ENCODE measurements at regions not wholly inside any gene's neighbourhood (a gene's known extent, or its start where the extent isn't known, plus 50 kb on each side); places are given as distances from the start of the nearest gene placed in this dataset.

GRCh38 chrX:137646472-137646871 is 80.5 kb downstream of the ZIC3 start:
- no peak overlapping the region for H3K4me3 ChIP-seq (ENCODE audit: low read length in 2 of 2)
- no peaks in the 10 kb centered on the region for H3K27me3 Mint-ChIP-seq
- no peaks in the 10 kb centered on the region for H3K9me3 Mint-ChIP-seq
- H3K36me3 ChIP-seq (ENCODE audit: insufficient read depth, low read length): no peaks in the 10 kb centered on the region
- no peaks in the 10 kb centered on the region for H3K9me3 ChIP-seq (ENCODE audit: control insufficient read depth in 1 of 2, low read length in 2 of 2)
- ChIA-PET POLR2A (ENCODE audit: partially characterized antibody) (no interaction called here), CTCF (ENCODE audit: partially characterized antibody) (no interaction called here)
- no peaks in the 10 kb centered on the region for H3K36me3 Mint-ChIP-seq
- no peak overlapping the region for H3K27ac ChIP-seq (ENCODE audit: low read depth, low read length)
- no peak overlapping the region for H3K27ac Mint-ChIP-seq
- no peaks in the 10 kb centered on the region for H3K4me1 Mint-ChIP-seq
- H3K4me3 Mint-ChIP-seq: no peak overlapping the region
- DNase-seq: no peak
- H3K27me3 ChIP-seq (ENCODE audit: insufficient read depth, low read length): no peaks in the 10 kb centered on the region
- no peaks in the 10 kb centered on the region for H3K4me1 ChIP-seq (ENCODE audit: insufficient read depth, low read length)
- intact Hi-C loops (cut with micrococcal nuclease): no loop called here

- no peaks in the 10 kb centered on the region for H3K4me1 Mint-ChIP-seq
- H3K9me3 Mint-ChIP-seq: peaks cover 0 to 1% (median 0%) of the 10 kb centered on the region in 8 donors
- H3K27me3 Mint-ChIP-seq: no peaks in the 10 kb centered on the region
- CTCF ChIA-PET (ENCODE audit: partially characterized antibody): no interaction called here
- no peak for DNase-seq
- intact Hi-C loops (cut with micrococcal nuclease): no loop called here
- POLR2A ChIA-PET (ENCODE audit: partially characterized antibody): no interaction called here
- no peak overlapping the region for H3K4me3 ChIP-seq (ENCODE audit: low read length in 2 of 2)
- no peaks in the 10 kb centered on the region for H3K36me3 ChIP-seq (ENCODE audit: insufficient read depth, low read length)
- peak overlapping the region in 1 of 7 donors; percentile 19 for H3K27ac Mint-ChIP-seq
- H3K4me1 ChIP-seq (ENCODE audit: insufficient read depth, low read length): no peaks in the 10 kb centered on the region
- no peak overlapping the region for H3K27ac ChIP-seq (ENCODE audit: low read depth, low read length)
- H3K4me3 Mint-ChIP-seq: no peak overlapping the region
- no peaks in the 10 kb centered on the region for H3K36me3 Mint-ChIP-seq
- H3K9me3 ChIP-seq (ENCODE audit: control insufficient read depth in 1 of 2, low read length in 2 of 2): no peaks in the 10 kb centered on the region
- H3K27me3 ChIP-seq (ENCODE audit: insufficient read depth, low read length): no peaks in the 10 kb centered on the region
Observed at GRCh38 chrX:137651647-137652046, 85.7 kb downstream of the ZIC3 start.

GRCh38 chrX:137652086-137652485 is 86.2 kb downstream of the ZIC3 start:
- Histone ChIP-seq H3K27me3 (ENCODE audit: insufficient read depth, low read length) (no peaks in the 10 kb centered on the region), H3K4me3 (ENCODE audit: low read length in 2 of 2) (no peak overlapping the region), H3K36me3 (ENCODE audit: insufficient read depth, low read length) (no peaks in the 10 kb centered on the region), H3K27ac (ENCODE audit: low read depth, low read length) (no peak overlapping the region), H3K9me3 (ENCODE audit: control insufficient read depth in 1 of 2, low read length in 2 of 2) (no peaks in the 10 kb centered on the region), H3K4me1 (ENCODE audit: insufficient read depth, low read length) (no peaks in the 10 kb centered on the region)
- Mint-ChIP-seq H3K9me3 (peaks cover 0 to 1% (median 0%) of the 10 kb centered on the region in 8 donors), H3K36me3 (no peaks in the 10 kb centered on the region), H3K27me3 (no peaks in the 10 kb centered on the region), H3K4me3 (no peak overlapping the region), H3K27ac (peak overlapping the region in 1 of 7 donors; percentile 19), H3K4me1 (no peaks in the 10 kb centered on the region)
- DNase-seq: no peak
- POLR2A ChIA-PET (ENCODE audit: partially characterized antibody): no interaction called here
- intact Hi-C loops (cut with micrococcal nuclease): no loop called here
- CTCF ChIA-PET (ENCODE audit: partially characterized antibody): no interaction called here

GRCh38 chrX:137654481-137654880 is 88.6 kb downstream of the ZIC3 start:
- POLR2A ChIA-PET (ENCODE audit: partially characterized antibody): no interaction called here
- H3K27me3 ChIP-seq (ENCODE audit: insufficient read depth, low read length): no peaks in the 10 kb centered on the region
- no peak overlapping the region for H3K4me3 ChIP-seq (ENCODE audit: low read length in 2 of 2)
- CTCF ChIA-PET (ENCODE audit: partially characterized antibody): interaction anchor here (0.9 kb wide), 1 partner anchor 11 kb away, joined by 3 read pairs; no protein-coding TSS in a partner anchor
- H3K4me1 Mint-ChIP-seq: no peaks in the 10 kb centered on the region
- peaks cover 0 to 1% (median 0%) of the 10 kb centered on the region in 8 donors for H3K9me3 Mint-ChIP-seq
- no peaks in the 10 kb centered on the region for H3K36me3 Mint-ChIP-seq
- no peaks in the 10 kb centered on the region for H3K4me1 ChIP-seq (ENCODE audit: insufficient read depth, low read length)
- intact Hi-C loops (cut with micrococcal nuclease): no loop called here
- H3K27me3 Mint-ChIP-seq: no peaks in the 10 kb centered on the region
- DNase-seq: no peak
- no peaks in the 10 kb centered on the region for H3K36me3 ChIP-seq (ENCODE audit: insufficient read depth, low read length)
- no peak overlapping the region for H3K27ac Mint-ChIP-seq
- H3K9me3 ChIP-seq (ENCODE audit: control insufficient read depth in 1 of 2, low read length in 2 of 2): no peaks in the 10 kb centered on the region
- H3K27ac ChIP-seq (ENCODE audit: low read depth, low read length): no peak overlapping the region
- H3K4me3 Mint-ChIP-seq: no peak overlapping the region

GRCh38 chrX:137667776-137668175 is 101.8 kb downstream of the ZIC3 start:
- H3K27me3 ChIP-seq (ENCODE audit: insufficient read depth, low read length): no peaks in the 10 kb centered on the region
- Mint-ChIP-seq H3K9me3 (peaks cover 0 to 6% (median 0%) of the 10 kb centered on the region in 8 donors), H3K27ac (no peak overlapping the region), H3K36me3 (no peaks in the 10 kb centered on the region), H3K4me1 (no peaks in the 10 kb centered on the region), H3K27me3 (peaks cover 0 to 1% of the 10 kb centered on the region in 2 donors), H3K4me3 (no peak overlapping the region)
- ChIA-PET POLR2A (ENCODE audit: partially characterized antibody) (no interaction called here), CTCF (ENCODE audit: partially characterized antibody) (no interaction called here)
- H3K27ac ChIP-seq (ENCODE audit: low read depth, low read length): no peak overlapping the region
- DNase-seq: no peak
- H3K9me3 ChIP-seq (ENCODE audit: control insufficient read depth in 1 of 2, low read length in 2 of 2): no peaks in the 10 kb centered on the region
- no peaks in the 10 kb centered on the region for H3K36me3 ChIP-seq (ENCODE audit: insufficient read depth, low read length)
- H3K4me3 ChIP-seq (ENCODE audit: low read length in 2 of 2): no peak overlapping the region
- H3K4me1 ChIP-seq (ENCODE audit: insufficient read depth, low read length): no peaks in the 10 kb centered on the region
- intact Hi-C loops (cut with micrococcal nuclease): no loop called here

GRCh38 chrX:137684591-137684990 is 118.7 kb downstream of the ZIC3 start:
- Histone ChIP-seq H3K4me3 (ENCODE audit: low read length in 2 of 2) (no peak overlapping the region), H3K4me1 (ENCODE audit: insufficient read depth, low read length) (no peaks in the 10 kb centered on the region), H3K27me3 (ENCODE audit: insufficient read depth, low read length) (no peaks in the 10 kb centered on the region), H3K27ac (ENCODE audit: low read depth, low read length) (no peak overlapping the region), H3K9me3 (ENCODE audit: control insufficient read depth in 1 of 2, low read length in 2 of 2) (no peaks in the 10 kb centered on the region), H3K36me3 (ENCODE audit: insufficient read depth, low read length) (no peaks in the 10 kb centered on the region)
- H3K36me3 Mint-ChIP-seq: no peaks in the 10 kb centered on the region
- no peaks in the 10 kb centered on the region for H3K4me1 Mint-ChIP-seq
- intact Hi-C loops (cut with micrococcal nuclease): no loop called here
- H3K27ac Mint-ChIP-seq: no peak overlapping the region
- no peaks in the 10 kb centered on the region for H3K27me3 Mint-ChIP-seq
- H3K4me3 Mint-ChIP-seq: no peak overlapping the region
- POLR2A ChIA-PET (ENCODE audit: partially characterized antibody): no interaction called here
- no peaks in the 10 kb centered on the region for H3K9me3 Mint-ChIP-seq
- no peak for DNase-seq
- CTCF ChIA-PET (ENCODE audit: partially characterized antibody): no interaction called here

- Histone ChIP-seq H3K9me3 (ENCODE audit: control insufficient read depth in 1 of 2, low read length in 2 of 2) (no peaks in the 10 kb centered on the region), H3K4me1 (ENCODE audit: insufficient read depth, low read length) (no peaks in the 10 kb centered on the region), H3K27me3 (ENCODE audit: insufficient read depth, low read length) (no peaks in the 10 kb centered on the region), H3K27ac (ENCODE audit: low read depth, low read length) (no peak overlapping the region), H3K36me3 (ENCODE audit: insufficient read depth, low read length) (no peaks in the 10 kb centered on the region), H3K4me3 (ENCODE audit: low read length in 2 of 2) (no peak overlapping the region)
- ChIA-PET POLR2A (ENCODE audit: partially characterized antibody) (no interaction called here), CTCF (ENCODE audit: partially characterized antibody) (no interaction called here)
- DNase-seq: no peak
- H3K27me3 Mint-ChIP-seq: peaks cover 0 to 1% of the 10 kb centered on the region in 2 donors
- no peak overlapping the region for H3K27ac Mint-ChIP-seq
- intact Hi-C loops (cut with micrococcal nuclease): no loop called here
- H3K9me3 Mint-ChIP-seq: no peaks in the 10 kb centered on the region
- no peak overlapping the region for H3K4me3 Mint-ChIP-seq
- no peaks in the 10 kb centered on the region for H3K36me3 Mint-ChIP-seq
- no peaks in the 10 kb centered on the region for H3K4me1 Mint-ChIP-seq
Observed at GRCh38 chrX:137695417-137695816, 129.5 kb downstream of the ZIC3 start.

GRCh38 chrX:137707348-137707747 is 141.4 kb downstream of the ZIC3 start:
- CTCF ChIA-PET (ENCODE audit: partially characterized antibody): no interaction called here
- intact Hi-C loops (cut with micrococcal nuclease): no loop called here
- DNase-seq: no peak

More at GRCh38 chrX:137707348-137707747, 141.4 kb downstream of the ZIC3 start:
- POLR2A ChIA-PET (ENCODE audit: partially characterized antibody): no interaction called here
- Mint-ChIP-seq H3K36me3 (no peaks in the 10 kb centered on the region), H3K27me3 (no peaks in the 10 kb centered on the region), H3K9me3 (no peaks in the 10 kb centered on the region), H3K27ac (no peak overlapping the region), H3K4me3 (no peak overlapping the region), H3K4me1 (no peaks in the 10 kb centered on the region)
- Histone ChIP-seq H3K4me1 (ENCODE audit: insufficient read depth, low read length) (no peaks in the 10 kb centered on the region), H3K9me3 (ENCODE audit: control insufficient read depth in 1 of 2, low read length in 2 of 2) (no peaks in the 10 kb centered on the region), H3K36me3 (ENCODE audit: insufficient read depth, low read length) (no peaks in the 10 kb centered on the region), H3K27me3 (ENCODE audit: insufficient read depth, low read length) (no peaks in the 10 kb centered on the region), H3K4me3 (ENCODE audit: low read length in 2 of 2) (no peak overlapping the region), H3K27ac (ENCODE audit: low read depth, low read length) (no peak overlapping the region)
